ENCODE measurements at regions not wholly inside any gene's neighbourhood (a gene's known extent, or its start where the extent isn't known, plus 50 kb on each side); places are given as distances from the start of the nearest gene placed in this dataset.

DNA sequence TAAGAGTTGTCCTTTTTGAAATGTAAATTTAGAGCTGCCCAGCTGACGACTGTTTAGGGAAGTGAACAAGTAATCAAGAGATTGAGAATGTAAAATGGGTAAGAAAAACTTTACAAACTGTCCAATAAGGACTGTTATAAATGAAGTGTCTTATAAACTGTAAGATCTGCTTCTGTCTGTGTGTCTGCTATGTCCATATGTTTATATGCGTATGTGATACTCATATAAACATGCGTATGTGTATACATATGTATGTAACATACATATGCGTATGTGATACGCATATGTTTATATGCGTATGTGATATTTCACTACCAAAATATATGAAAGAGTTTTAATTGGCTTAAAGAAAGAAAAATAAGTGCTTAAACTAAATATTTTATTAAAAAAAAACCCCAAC, 416.0 kb upstream of the GALNTL6 start:
- TF ChIP-seq EZH2 (IDR thresholded peaks at IDR 0.05; ENCODE audit: borderline replicate concordance, low read depth, low read length, severe bottlenecking) (no peak), POLR2A (IDR thresholded peaks at IDR 0.05; ENCODE audit: low read depth, low read length) (no peak), POLR2AphosphoS5 (IDR thresholded peaks at IDR 0.05; ENCODE audit: insufficient read depth, low read depth, low read length) (no peak), JUN (IDR thresholded peaks at IDR 0.05; ENCODE audit: borderline replicate concordance, insufficient read depth, insufficient read length, low read depth) (no peak)
- TF ChIP-seq, protein P1, sequence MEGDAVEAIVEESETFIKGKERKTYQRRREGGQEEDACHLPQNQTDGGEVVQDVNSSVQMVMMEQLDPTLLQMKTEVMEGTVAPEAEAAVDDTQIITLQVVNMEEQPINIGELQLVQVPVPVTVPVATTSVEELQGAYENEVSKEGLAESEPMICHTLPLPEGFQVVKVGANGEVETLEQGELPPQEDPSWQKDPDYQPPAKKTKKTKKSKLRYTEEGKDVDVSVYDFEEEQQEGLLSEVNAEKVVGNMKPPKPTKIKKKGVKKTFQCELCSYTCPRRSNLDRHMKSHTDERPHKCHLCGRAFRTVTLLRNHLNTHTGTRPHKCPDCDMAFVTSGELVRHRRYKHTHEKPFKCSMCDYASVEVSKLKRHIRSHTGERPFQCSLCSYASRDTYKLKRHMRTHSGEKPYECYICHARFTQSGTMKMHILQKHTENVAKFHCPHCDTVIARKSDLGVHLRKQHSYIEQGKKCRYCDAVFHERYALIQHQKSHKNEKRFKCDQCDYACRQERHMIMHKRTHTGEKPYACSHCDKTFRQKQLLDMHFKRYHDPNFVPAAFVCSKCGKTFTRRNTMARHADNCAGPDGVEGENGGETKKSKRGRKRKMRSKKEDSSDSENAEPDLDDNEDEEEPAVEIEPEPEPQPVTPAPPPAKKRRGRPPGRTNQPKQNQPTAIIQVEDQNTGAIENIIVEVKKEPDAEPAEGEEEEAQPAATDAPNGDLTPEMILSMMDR (IDR thresholded peaks at IDR 0.05; ENCODE audit: extremely low read depth in 1 of 2, insufficient read depth in 1 of 2, low read depth in 1 of 2, low read length in 2 of 2), result no peak
